IMR-90 (cell line): ENCODE measurements at regions not wholly inside any gene's neighbourhood (a gene's known extent, or its start where the extent isn't known, plus 50 kb on each side); places are given as distances from the start of the nearest gene placed in this dataset.

Experiments
- CEBPB ChIP-seq: IDR thresholded peaks from 2 replicates; pipeline ENCODE4 v1.6.1; 2012; ENCODE audit warnings: low read depth, low read length, improper control_type of control experiment
- ELK1 ChIP-seq: fragments of 150-350 bp; IDR thresholded peaks from 2 replicates; pipeline ENCODE4 v1.6.1; 2016; ENCODE audit warnings: low read depth, mild to moderate bottlenecking, low read length, moderate library complexity, borderline replicate concordance
- MAFK ChIP-seq: IDR thresholded peaks from 2 replicates; pipeline ENCODE4 v1.6.1; 2012; ENCODE audit warnings: low read depth, low read length, improper control_type of control experiment
- MAZ ChIP-seq: IDR thresholded peaks from 2 replicates; pipeline ENCODE4 v1.6.1; 2012; ENCODE audit warnings: low read depth, mild to moderate bottlenecking, low read length, improper control_type of control experiment, moderate library complexity, borderline replicate concordance
- MXI1 ChIP-seq: IDR thresholded peaks from 2 replicates; pipeline ENCODE4 v1.6.1; 2012; ENCODE audit warnings: low read depth, mild to moderate bottlenecking, low read length, moderate library complexity, borderline replicate concordance
- POLR2A ChIP-seq: IDR thresholded peaks from 2 replicates; pipeline ENCODE4 v1.6.1; 2012; ENCODE audit warnings: mild to moderate bottlenecking, low read depth, low read length
- RAD21 ChIP-seq: IDR thresholded peaks from 2 replicates; pipeline ENCODE4 v1.6.1; 2012; ENCODE audit warnings: low read length, improper control_type of control experiment
- RFX5 ChIP-seq: IDR thresholded peaks from 2 replicates; pipeline ENCODE4 v1.8.0; 2012; ENCODE audit warnings: low read depth, mild to moderate bottlenecking, low read length, moderate library complexity
- SMC3 ChIP-seq: fragments of 150-350 bp; IDR thresholded peaks from 2 replicates; pipeline ENCODE4 v1.6.1; 2016; ENCODE audit warnings: low read depth, mild to moderate bottlenecking, antibody characterized with exemption, low read length, moderate library complexity
- TF ChIP-seq, protein P1 (sequence below): conservative IDR thresholded peaks from 2 replicates; pipeline ENCODE4 v1.5.1; 2012; ENCODE audit warnings: mild to moderate bottlenecking, low read depth, low read length, improper control_type of control experiment

DNA sequence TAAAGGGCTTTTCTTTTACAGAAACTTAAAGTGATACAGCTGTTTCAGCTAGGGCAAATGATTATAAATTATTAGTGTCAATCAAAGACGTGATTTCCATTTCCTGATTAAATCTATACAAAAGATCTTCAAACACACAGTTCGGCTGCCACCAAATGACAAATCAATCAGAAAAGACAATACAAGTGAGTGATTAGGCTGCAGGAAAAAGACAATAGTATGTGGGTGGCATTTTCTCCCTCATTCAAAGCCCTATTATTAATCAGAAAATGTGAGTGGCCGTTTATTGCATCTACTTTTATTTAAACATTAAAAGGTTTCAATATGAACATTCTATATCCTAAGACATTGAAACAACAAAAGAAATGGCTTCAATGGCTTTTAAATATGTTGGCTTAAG is 895.6 kb upstream of the ROBO1 start:
- TF ChIP-seq RAD21 (no peak), POLR2A (no peak), SMC3 (no peak), ELK1 (no peak), MAFK (no peak), RFX5 (no peak), MAZ (no peak), CEBPB (no peak), MXI1 (no peak)
- TF ChIP-seq, protein P1, sequence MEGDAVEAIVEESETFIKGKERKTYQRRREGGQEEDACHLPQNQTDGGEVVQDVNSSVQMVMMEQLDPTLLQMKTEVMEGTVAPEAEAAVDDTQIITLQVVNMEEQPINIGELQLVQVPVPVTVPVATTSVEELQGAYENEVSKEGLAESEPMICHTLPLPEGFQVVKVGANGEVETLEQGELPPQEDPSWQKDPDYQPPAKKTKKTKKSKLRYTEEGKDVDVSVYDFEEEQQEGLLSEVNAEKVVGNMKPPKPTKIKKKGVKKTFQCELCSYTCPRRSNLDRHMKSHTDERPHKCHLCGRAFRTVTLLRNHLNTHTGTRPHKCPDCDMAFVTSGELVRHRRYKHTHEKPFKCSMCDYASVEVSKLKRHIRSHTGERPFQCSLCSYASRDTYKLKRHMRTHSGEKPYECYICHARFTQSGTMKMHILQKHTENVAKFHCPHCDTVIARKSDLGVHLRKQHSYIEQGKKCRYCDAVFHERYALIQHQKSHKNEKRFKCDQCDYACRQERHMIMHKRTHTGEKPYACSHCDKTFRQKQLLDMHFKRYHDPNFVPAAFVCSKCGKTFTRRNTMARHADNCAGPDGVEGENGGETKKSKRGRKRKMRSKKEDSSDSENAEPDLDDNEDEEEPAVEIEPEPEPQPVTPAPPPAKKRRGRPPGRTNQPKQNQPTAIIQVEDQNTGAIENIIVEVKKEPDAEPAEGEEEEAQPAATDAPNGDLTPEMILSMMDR: no peak
